Ascending aorta (tissue), 2 donors: ENCODE measurements at regions not wholly inside any gene's neighbourhood (a gene's known extent, or its start where the extent isn't known, plus 50 kb on each side); places are given as distances from the start of the nearest gene placed in this dataset.

Source experiments
- DNase-seq, 2 donors: peaks; one replicate each; pipeline ENCODE4 v3.0.0-alpha.2; 2019; ENCODE audit warnings: low spot score in 2 of 2
- H3K27ac ChIP-seq, 2 donors: fragments of 200-600 bp; sonication (generic); one replicate each; pipeline ENCODE4 v1.5.1; 2016 to 2017; ENCODE audit warnings: mild to moderate bottlenecking in 1 of 2
- H3K27me3 ChIP-seq: fragments of 200-600 bp; sonication (generic); one replicate; pipeline ENCODE4 v1.5.1; 2017
- H3K36me3 ChIP-seq, 2 donors: fragments of 200-600 bp; sonication (generic); one replicate each; pipeline ENCODE4 v1.5.1; 2016
- H3K4me1 ChIP-seq, 2 donors: fragments of 200-600 bp; sonication (generic); one replicate each; pipeline ENCODE4 v1.5.1; 2016 to 2017; ENCODE audit warnings: mild to moderate bottlenecking in 1 of 2
- H3K4me3 ChIP-seq, 2 donors: fragments of 200-600 bp; sonication (generic); one replicate each; pipeline ENCODE4 v1.5.1; 2016 to 2017; ENCODE audit warnings: mild to moderate bottlenecking in 1 of 2
- H3K9me3 ChIP-seq, 2 donors: fragments of 200-600 bp; sonication (generic); one replicate each; pipeline ENCODE4 v1.5.1; 2016
- intact Hi-C: fragments of 100-400 bp; cut with DNase I; formaldehyde crosslinking; loops from one replicate; pipeline ENCODE4 v1.15.1; 2023
- TF ChIP-seq, protein P1 (sequence below), 3 experiments: fragments of 200-600 bp in 2 of 3; fragments of 450-650 bp in 1 of 3; sonication (generic) in 2 of 3; IDR thresholded peaks; one replicate each; pipeline ENCODE4 v1.5.1; 2016 to 2019; ENCODE audit warnings: antibody characterized with exemption in 3 of 3, mild to moderate bottlenecking in 1 of 3, moderate library complexity in 1 of 3

DNA sequence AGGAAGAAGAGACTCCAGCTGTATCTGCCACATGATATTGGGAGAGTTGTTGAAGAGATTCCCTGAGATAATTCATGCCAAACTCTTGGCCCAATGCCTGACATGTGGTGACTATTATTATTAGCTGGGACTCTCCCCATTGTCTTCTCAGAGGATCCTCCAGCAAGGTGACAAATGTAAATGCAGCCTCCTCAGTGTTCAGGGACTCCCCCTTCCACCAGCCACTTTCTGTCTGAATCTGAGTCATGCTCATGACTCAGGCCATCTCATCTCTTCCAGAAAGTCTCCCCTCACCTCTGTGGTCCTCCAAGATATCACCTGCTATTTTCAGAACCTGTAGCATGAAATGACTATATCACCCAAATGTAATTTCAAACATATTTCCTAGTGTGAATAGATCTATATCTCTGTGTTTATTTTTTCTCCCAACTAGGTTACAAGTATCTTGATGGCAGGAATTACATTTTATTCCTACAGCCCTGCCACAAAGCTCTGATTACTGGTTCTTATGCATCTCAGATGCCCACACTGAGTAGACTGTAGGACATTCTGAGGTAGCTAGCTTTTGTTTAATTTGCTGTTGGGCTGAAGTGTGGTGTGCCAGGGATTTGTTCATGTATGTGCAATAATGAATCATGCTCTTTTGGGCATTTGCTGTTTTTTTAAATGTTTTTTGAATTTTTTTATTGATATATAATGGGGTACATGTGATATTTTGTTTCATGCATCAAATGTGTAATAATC is 126.6 kb upstream of the IL12B start:
- H3K27me3 ChIP-seq = no peaks in the 10 kb centered on the region
- H3K4me1 ChIP-seq = peaks cover 0 to 4% of the 10 kb centered on the region in 2 donors
- TF ChIP-seq, protein P1, sequence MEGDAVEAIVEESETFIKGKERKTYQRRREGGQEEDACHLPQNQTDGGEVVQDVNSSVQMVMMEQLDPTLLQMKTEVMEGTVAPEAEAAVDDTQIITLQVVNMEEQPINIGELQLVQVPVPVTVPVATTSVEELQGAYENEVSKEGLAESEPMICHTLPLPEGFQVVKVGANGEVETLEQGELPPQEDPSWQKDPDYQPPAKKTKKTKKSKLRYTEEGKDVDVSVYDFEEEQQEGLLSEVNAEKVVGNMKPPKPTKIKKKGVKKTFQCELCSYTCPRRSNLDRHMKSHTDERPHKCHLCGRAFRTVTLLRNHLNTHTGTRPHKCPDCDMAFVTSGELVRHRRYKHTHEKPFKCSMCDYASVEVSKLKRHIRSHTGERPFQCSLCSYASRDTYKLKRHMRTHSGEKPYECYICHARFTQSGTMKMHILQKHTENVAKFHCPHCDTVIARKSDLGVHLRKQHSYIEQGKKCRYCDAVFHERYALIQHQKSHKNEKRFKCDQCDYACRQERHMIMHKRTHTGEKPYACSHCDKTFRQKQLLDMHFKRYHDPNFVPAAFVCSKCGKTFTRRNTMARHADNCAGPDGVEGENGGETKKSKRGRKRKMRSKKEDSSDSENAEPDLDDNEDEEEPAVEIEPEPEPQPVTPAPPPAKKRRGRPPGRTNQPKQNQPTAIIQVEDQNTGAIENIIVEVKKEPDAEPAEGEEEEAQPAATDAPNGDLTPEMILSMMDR (IDR thresholded peaks at IDR 0.05) = no peak
- intact Hi-C loops = no loop called here
- H3K4me3 ChIP-seq = no peak overlapping the region
- H3K9me3 ChIP-seq = no peaks in the 10 kb centered on the region
- no peak for DNase-seq
- no peak overlapping the region for H3K27ac ChIP-seq
- H3K36me3 ChIP-seq = no peaks in the 10 kb centered on the region

DNA sequence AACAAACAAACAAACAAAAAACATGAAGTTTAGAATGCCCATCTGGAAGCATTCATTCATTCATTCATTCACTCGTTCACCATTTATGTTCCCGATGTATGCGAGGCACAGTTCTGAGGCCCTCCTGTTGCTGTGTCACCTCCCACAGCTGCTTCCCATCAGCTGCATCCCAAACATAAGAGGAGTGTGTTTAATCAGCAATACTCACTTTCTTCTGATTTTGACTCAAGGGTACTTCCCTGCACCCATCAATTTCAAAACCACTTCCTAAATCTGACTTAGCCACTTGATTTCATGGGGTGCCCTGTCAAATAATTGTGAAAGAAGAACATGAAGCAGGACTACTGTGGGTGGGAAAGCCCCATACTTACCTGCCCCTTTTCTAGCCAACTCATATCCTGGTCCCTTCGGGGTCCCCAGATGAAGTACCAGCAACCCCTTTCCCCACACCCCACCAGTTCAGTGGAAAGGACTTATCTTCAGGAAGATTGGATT is 128.0 kb upstream of the IL12B start:
- Histone ChIP-seq H3K9me3 (no peaks in the 10 kb centered on the region), H3K27ac (no peak overlapping the region), H3K4me3 (no peak overlapping the region), H3K4me1 (peaks cover 0 to 4% of the 10 kb centered on the region in 2 donors), H3K27me3 (no peaks in the 10 kb centered on the region), H3K36me3 (no peaks in the 10 kb centered on the region)
- intact Hi-C loops = no loop called here
- TF ChIP-seq, protein P1 (IDR thresholded peaks at IDR 0.05) = no peak
- DNase-seq = no peak

DNA sequence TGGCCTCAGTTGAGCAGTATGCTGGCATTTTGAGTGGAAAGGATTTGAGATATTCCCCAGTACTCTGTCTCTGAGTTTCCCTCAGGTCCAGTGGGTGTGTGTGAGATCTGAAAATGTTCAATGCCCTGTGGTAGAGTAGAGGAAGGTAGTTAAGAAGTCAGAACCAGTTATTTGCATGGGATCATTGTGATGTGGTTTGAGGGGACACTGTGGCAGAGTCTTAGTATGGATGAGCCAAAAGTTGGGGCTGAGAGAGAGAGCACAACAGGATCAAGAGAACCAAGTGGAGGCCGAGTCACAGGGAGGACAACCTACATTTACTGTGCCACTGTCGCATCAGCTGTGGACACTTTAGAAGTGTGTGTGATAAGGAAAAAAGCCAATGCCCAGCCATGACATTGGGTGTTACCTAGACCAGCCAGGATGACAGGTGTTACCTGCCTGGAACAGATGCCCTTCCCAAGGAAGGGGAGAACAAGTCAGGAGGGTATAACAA is 128.9 kb upstream of the IL12B start:
- Histone ChIP-seq H3K9me3 (no peaks in the 10 kb centered on the region), H3K4me1 (peaks cover 0 to 4% of the 10 kb centered on the region in 2 donors), H3K4me3 (no peak overlapping the region), H3K27ac (no peak overlapping the region), H3K27me3 (no peaks in the 10 kb centered on the region), H3K36me3 (no peaks in the 10 kb centered on the region)
- TF ChIP-seq, protein P1 (IDR thresholded peaks at IDR 0.05) = no peak
- intact Hi-C loops = no loop called here
- no peak for DNase-seq

DNA sequence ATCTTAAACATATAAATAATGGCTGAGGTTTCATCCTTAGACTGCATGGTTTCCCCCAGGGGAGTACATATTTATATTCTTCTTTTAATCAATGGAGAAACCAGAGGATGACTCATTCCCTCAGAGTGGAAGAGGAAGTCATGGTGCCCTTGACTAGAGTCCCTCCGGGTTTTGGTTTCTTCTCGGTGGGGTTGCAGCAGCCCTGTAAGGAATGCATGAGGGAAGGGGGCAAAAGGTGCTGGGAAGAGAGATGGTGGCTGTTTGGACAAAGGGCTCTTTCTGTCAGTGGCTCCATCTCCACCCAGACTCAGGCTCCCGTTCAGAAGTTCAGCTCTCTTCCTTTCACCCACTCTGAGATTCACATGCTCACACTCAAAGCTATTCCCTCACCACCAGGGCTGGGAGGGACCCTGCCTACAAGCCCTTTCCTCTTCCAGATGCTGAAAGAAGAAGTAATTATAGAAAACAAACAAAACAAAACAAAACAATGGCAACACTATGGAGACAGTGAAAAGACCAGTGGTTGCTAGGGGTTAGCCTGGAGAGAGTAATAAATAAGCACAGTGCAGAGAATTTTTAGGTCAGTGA is 129.8 kb upstream of the IL12B start:
- Histone ChIP-seq H3K27me3 (no peaks in the 10 kb centered on the region), H3K36me3 (no peaks in the 10 kb centered on the region), H3K4me1 (peaks cover 0 to 4% of the 10 kb centered on the region in 2 donors), H3K27ac (no peak overlapping the region), H3K9me3 (no peaks in the 10 kb centered on the region), H3K4me3 (no peak overlapping the region)
- intact Hi-C loops = no loop called here
- TF ChIP-seq, protein P1 (IDR thresholded peaks at IDR 0.05) = no peak
- no peak for DNase-seq

DNA sequence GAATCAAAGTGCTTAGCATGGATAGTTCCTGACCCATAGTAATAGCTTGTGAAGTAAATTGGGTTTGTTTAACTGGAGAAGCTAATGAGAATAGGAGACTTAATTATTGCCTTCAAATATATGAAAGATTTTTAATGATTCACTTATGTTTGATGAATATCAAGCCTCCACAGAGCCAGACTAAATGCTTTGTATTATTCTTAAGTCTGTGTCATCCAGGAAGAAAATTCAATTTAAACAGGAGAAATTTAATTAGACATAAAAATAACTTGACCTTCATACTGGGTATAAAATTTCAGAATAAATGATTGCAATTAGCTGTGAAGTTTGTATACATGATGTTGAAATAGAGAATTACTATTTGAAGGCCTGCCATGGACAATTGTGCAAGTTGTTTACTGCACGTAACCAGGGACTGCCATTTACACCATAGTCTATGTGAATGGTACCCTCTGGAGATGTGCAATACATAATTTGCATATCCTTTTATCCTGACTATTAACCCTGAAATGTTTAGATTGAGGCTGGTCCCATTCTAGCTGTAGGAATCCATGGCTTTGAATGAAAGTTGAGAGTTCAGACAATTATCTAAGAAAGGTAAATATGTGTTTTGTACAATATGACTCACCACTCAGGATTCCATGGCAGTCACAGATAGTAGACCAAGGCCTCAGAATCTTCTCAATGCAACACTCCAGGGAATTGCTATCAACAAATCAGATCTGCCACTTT is 133.5 kb upstream of the IL12B start:
- H3K4me3 ChIP-seq = no peak overlapping the region
- intact Hi-C loops = no loop called here
- H3K36me3 ChIP-seq = no peaks in the 10 kb centered on the region
- TF ChIP-seq, protein P1 (IDR thresholded peaks at IDR 0.05) = no peak
- no peak overlapping the region for H3K27ac ChIP-seq
- no peaks in the 10 kb centered on the region for H3K27me3 ChIP-seq
- no peak for DNase-seq
- H3K4me1 ChIP-seq = peaks cover 0 to 4% of the 10 kb centered on the region in 2 donors
- no peaks in the 10 kb centered on the region for H3K9me3 ChIP-seq
